ENCODE measurements at regions not wholly inside any gene's neighbourhood (a gene's known extent, or its start where the extent isn't known, plus 50 kb on each side); places are given as distances from the start of the nearest gene placed in this dataset.

DNA sequence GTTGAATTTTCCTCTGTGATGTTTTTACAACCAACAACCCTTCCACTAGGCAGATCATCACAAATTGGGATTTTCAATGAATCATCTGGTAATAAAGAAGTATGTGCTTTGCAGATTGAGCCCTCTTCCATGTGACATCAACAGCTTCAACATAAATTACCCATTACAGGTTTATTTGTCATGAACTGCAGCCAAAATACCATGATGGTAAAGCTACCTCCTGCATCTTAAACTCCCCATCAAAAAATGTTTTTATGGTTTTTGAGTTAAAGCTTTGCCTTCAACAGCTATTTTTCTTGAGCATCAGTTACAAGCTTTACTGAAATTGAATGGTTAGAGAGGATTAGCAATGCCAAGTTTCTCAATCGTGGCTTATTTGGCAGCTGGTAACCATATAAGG is 211.4 kb upstream of the TUSC1 start:
- Histone ChIP-seq H3K4me3 (no peak overlapping the region), H3K9me3 (replicated peaks) (peaks cover 22% of the 10 kb centered on the region), H3K4me1 (no peaks in the 10 kb centered on the region), H3K36me3 (no peaks in the 10 kb centered on the region), H3K27ac (replicated peaks) (no peak overlapping the region), H3K27me3 (ENCODE audit: low read depth) (no peaks in the 10 kb centered on the region)
- DNase-seq: no peak
- intact Hi-C loops (cut with micrococcal nuclease): no loop called here
- no peak for TF ChIP-seq CTCF (IDR thresholded peaks at IDR 0.05; ENCODE audit: borderline replicate concordance)

DNA sequence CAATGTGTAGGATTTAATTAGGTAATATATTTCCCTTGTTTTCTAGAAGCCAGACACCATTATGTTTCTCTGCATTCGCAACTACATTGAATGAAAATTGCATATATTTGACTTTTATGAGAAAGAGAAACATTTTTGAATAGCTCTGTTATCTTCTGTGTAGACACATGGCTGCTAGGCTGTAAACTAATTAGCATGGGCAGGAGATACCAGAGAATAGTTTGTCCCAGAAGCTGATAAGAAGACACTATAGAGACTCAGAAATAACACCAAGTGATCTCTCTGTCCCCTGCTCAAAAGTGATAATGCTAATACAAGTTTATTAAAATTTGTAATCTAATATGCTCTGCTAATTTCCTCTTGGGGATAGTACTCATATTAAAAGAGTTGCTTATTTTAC is 198.0 kb upstream of the TUSC1 start:
- no peaks in the 10 kb centered on the region for H3K36me3 ChIP-seq
- intact Hi-C loops (cut with micrococcal nuclease): no loop called here
- no peak for DNase-seq
- H3K27ac ChIP-seq (replicated peaks): no peak overlapping the region
- TF ChIP-seq CTCF (IDR thresholded peaks at IDR 0.05; ENCODE audit: borderline replicate concordance): no peak
- no peaks in the 10 kb centered on the region for H3K4me1 ChIP-seq
- peaks cover 20% of the 10 kb centered on the region for H3K9me3 ChIP-seq (replicated peaks)
- H3K27me3 ChIP-seq (ENCODE audit: low read depth): no peaks in the 10 kb centered on the region
- no peak overlapping the region for H3K4me3 ChIP-seq

DNA sequence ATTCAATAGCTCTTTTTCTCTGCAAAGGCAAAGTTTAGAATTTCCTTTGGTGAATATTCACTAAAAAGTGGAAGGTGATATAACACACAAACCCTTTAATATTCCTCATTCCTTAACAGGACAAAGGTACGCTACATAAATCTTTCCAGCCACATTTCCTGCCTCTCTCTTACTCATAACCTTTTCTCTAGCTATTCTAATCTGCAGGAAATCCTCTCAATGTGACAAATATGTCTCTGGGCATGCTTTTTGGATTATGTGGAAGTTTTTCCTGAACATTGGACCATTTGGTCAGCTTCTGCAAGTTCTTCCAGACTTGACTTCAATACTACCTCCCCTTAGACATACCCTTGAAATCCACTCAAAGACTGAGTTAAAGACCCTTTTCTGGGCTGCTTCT is 186.3 kb upstream of the TUSC1 start:
- intact Hi-C loops (cut with micrococcal nuclease): no loop called here
- no peak for DNase-seq
- Histone ChIP-seq H3K9me3 (replicated peaks) (no peaks in the 10 kb centered on the region), H3K4me3 (no peak overlapping the region), H3K36me3 (no peaks in the 10 kb centered on the region), H3K27me3 (ENCODE audit: low read depth) (no peaks in the 10 kb centered on the region), H3K27ac (replicated peaks) (no peak overlapping the region), H3K4me1 (no peaks in the 10 kb centered on the region)
- no peak for TF ChIP-seq CTCF (IDR thresholded peaks at IDR 0.05; ENCODE audit: borderline replicate concordance)

DNA sequence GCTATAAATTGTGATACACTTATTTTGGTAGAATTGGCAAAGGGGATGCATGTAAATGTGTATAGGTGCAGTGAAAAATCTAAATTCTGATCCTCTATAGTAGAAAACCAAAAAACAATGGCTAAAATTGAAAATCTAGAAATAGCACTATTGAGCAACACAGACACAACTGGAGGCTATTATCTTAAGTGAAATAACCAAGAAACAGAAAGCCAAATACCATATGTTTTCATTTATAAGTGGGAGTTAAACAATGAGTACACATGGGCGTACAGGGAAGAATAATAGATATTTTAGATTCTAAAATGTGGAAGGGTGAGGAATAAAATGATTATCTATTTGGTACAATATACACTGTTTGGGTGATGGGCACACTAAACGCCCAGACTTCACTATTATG is 183.2 kb upstream of the TUSC1 start:
- Histone ChIP-seq H3K9me3 (replicated peaks) (no peaks in the 10 kb centered on the region), H3K4me1 (no peaks in the 10 kb centered on the region), H3K27me3 (ENCODE audit: low read depth) (no peaks in the 10 kb centered on the region), H3K36me3 (no peaks in the 10 kb centered on the region), H3K27ac (replicated peaks) (no peak overlapping the region), H3K4me3 (no peak overlapping the region)
- no peak for TF ChIP-seq CTCF (IDR thresholded peaks at IDR 0.05; ENCODE audit: borderline replicate concordance)
- intact Hi-C loops (cut with micrococcal nuclease): no loop called here
- no peak for DNase-seq

GRCh38 chr9:25857147-25857546 is 178.9 kb upstream of the TUSC1 start:
- Histone ChIP-seq H3K27ac (replicated peaks) (no peak overlapping the region), H3K27me3 (ENCODE audit: low read depth) (no peaks in the 10 kb centered on the region), H3K4me1 (no peaks in the 10 kb centered on the region), H3K4me3 (no peak overlapping the region), H3K36me3 (no peaks in the 10 kb centered on the region), H3K9me3 (replicated peaks) (peaks cover 19% of the 10 kb centered on the region)
- DNase-seq: no peak
- no peak for TF ChIP-seq CTCF (IDR thresholded peaks at IDR 0.05; ENCODE audit: borderline replicate concordance)
- intact Hi-C loops (cut with micrococcal nuclease): no loop called here

DNA sequence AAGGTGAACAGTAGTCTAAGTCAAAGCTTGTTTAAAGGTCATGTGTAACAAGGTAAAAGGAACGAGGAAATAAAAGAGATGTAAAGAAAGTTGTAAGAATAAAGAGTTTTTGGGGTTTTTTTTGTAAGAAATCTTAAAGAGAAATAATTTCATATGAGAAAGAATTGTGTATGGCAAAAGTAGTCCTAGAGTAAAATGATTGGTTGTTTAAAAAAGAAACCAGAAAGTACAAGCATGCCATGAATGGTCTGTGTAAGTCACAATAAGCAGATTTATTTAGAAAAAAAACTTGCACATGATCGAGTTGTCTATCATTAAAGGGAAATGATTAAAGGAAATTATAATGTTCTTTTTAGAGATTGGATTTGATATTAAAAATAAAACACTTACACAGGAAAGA is 172.6 kb upstream of the TUSC1 start:
- intact Hi-C loops (cut with micrococcal nuclease): no loop called here
- no peaks in the 10 kb centered on the region for H3K27me3 ChIP-seq (ENCODE audit: low read depth)

More for the DNA sequence above, 172.6 kb upstream of the TUSC1 start:
- Histone ChIP-seq H3K36me3 (no peaks in the 10 kb centered on the region), H3K27ac (replicated peaks) (no peak overlapping the region), H3K4me1 (no peaks in the 10 kb centered on the region), H3K9me3 (replicated peaks) (peaks cover 44% of the 10 kb centered on the region), H3K4me3 (no peak overlapping the region)
- no peak for TF ChIP-seq CTCF (IDR thresholded peaks at IDR 0.05; ENCODE audit: borderline replicate concordance)
- no peak for DNase-seq
